PC-9 (cell line): ENCODE measurements at regions not wholly inside any gene's neighbourhood (a gene's known extent, or its start where the extent isn't known, plus 50 kb on each side); places are given as distances from the start of the nearest gene placed in this dataset.

Experiments
- BruUV-seq: library from RNA; stranded (reverse); fragments of 400-500 nt; replicated peaks from 2 replicates; lab custom pipeline; 2021; lab: Mats Ljungman, UMichigan
- CTCF ChIA-PET: fragments of 300-600 bp; sonication (Branson Sonifier 250); formaldehyde crosslinking; loops from one replicate; lab custom pipeline; 2022; ENCODE audit warnings: antibody characterized with exemption; lab: Charles Lee
- POLR2A ChIA-PET: fragments of 300-600 bp; sonication (Branson Sonifier 250); formaldehyde crosslinking; loops from one replicate; lab custom pipeline; 2022; ENCODE audit warnings: antibody characterized with exemption; ENCODE audit not compliant: unreplicated experiment; lab: Charles Lee
- DNase-seq, 2 experiments: peaks; one replicate each; pipeline versions ENCODE4 v3.0.0 to v3.0.0-alpha.2; 2015 to 2022; ENCODE audit warnings: mixed read lengths in 1 of 2
- H2AFZ ChIP-seq: fragments of 200-600 bp; sonication (generic); 2 replicates; pipeline ENCODE4 v1.8.1; 2017; ENCODE audit warnings: antibody characterized with exemption
- H3F3A ChIP-seq: fragments of 200-600 bp; sonication (generic); 2 replicates; pipeline ENCODE4 v1.8.1; 2017; ENCODE audit warnings: antibody characterized with exemption, mild to moderate bottlenecking, low read depth; ENCODE audit not compliant: insufficient read depth
- H3K27ac ChIP-seq: fragments of 200-600 bp; sonication (generic); 2 replicates; pipeline ENCODE4 v1.6.1; 2016; ENCODE audit warnings: mixed run types
- H3K27me3 ChIP-seq: fragments of 200-600 bp; sonication (generic); 2 replicates; pipeline ENCODE4 v1.6.1; 2016; ENCODE audit warnings: low read depth, mixed run types; ENCODE audit not compliant: insufficient read depth
- H3K36me3 ChIP-seq: fragments of 200-600 bp; sonication (generic); 2 replicates; pipeline ENCODE4 v1.6.1; 2016; ENCODE audit warnings: low read depth, mixed run types
- H3K4me1 ChIP-seq: fragments of 200-600 bp; sonication (generic); replicated peaks from 2 replicates; pipeline ENCODE4 v1.6.1; 2016; ENCODE audit warnings: mixed run types; ENCODE audit not compliant: insufficient read depth
- H3K4me2 ChIP-seq: fragments of 200-600 bp; sonication (generic); 2 replicates; pipeline ENCODE4 v1.6.1; 2017; ENCODE audit warnings: mixed run types
- H3K4me3 ChIP-seq: fragments of 200-600 bp; sonication (generic); 2 replicates; pipeline ENCODE4 v1.6.1; 2016; ENCODE audit warnings: mixed run types
- H3K79me2 ChIP-seq: fragments of 200-600 bp; sonication (generic); 2 replicates; pipeline ENCODE4 v1.6.1; 2017; ENCODE audit warnings: low read depth, mixed run types
- H3K9me2 ChIP-seq: fragments of 200-600 bp; sonication (generic); 2 replicates; pipeline ENCODE4 v1.8.1; 2017; ENCODE audit warnings: mild to moderate bottlenecking; ENCODE audit not compliant: insufficient read depth
- H3K9me3 ChIP-seq: fragments of 200-600 bp; sonication (generic); 2 replicates; pipeline ENCODE4 v1.8.1; 2016; ENCODE audit warnings: low read depth; ENCODE audit not compliant: insufficient read depth
- H4K20me1 ChIP-seq: fragments of 200-600 bp; sonication (generic); 2 replicates; pipeline ENCODE4 v1.8.1; 2017; ENCODE audit not compliant: insufficient read depth
- EZH2 ChIP-seq: fragments of 200-600 bp; sonication (generic); IDR thresholded peaks from 2 replicates; pipeline ENCODE4 v1.8.0; 2017; ENCODE audit warnings: antibody characterized with exemption, low read depth
- intact Hi-C: fragments of 100-400 bp; cut with micrococcal nuclease; formaldehyde crosslinking; loops from one replicate; pipeline ENCODE4 v1.10.0; 2022; ENCODE audit not compliant: unreplicated experiment
- TF ChIP-seq, protein P1 (sequence below): fragments of 200-600 bp; sonication (generic); conservative IDR thresholded peaks from 2 replicates; pipeline ENCODE4 v1.6.1; 2017; ENCODE audit warnings: mixed run types, antibody characterized with exemption, mild to moderate bottlenecking, moderate library complexity

DNA sequence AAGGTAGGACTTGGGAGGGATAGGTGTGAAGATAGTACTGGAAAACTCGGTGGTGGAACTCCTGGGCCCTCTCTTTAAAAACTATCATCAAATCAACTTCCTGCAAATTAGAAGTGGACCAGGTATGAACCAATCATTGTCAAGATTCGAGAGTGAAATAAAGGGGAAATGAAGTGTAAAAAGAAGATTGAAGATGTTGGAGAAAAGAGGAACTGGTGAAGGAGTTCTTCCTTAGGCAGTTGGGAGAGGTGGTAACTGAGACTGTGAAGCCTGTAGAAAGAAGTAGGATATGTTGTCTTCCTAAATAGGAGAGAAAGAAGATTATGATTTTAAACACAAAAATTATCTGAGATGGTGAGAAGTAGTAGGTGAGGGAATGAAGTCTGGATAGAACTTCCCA lies 212.2 kb downstream of the PPP1R2C start:
- ChIA-PET CTCF (no interaction called here), POLR2A (no interaction called here)
- Histone ChIP-seq H3K4me3 (no peak overlapping the region), H3K9me3 (no peaks in the 10 kb centered on the region), H3K36me3 (no peaks in the 10 kb centered on the region), H3K4me1 (no peaks in the 10 kb centered on the region), H4K20me1 (no peaks in the 10 kb centered on the region), H3K79me2 (no peaks in the 10 kb centered on the region), H3K27me3 (no peaks in the 10 kb centered on the region), H3K9me2 (no peaks in the 10 kb centered on the region), H3F3A (no peaks in the 10 kb centered on the region), H3K27ac (no peak overlapping the region), H2AFZ (no peak overlapping the region), H3K4me2 (no peak overlapping the region)
- TF ChIP-seq EZH2, result no peak
- TF ChIP-seq, protein P1, sequence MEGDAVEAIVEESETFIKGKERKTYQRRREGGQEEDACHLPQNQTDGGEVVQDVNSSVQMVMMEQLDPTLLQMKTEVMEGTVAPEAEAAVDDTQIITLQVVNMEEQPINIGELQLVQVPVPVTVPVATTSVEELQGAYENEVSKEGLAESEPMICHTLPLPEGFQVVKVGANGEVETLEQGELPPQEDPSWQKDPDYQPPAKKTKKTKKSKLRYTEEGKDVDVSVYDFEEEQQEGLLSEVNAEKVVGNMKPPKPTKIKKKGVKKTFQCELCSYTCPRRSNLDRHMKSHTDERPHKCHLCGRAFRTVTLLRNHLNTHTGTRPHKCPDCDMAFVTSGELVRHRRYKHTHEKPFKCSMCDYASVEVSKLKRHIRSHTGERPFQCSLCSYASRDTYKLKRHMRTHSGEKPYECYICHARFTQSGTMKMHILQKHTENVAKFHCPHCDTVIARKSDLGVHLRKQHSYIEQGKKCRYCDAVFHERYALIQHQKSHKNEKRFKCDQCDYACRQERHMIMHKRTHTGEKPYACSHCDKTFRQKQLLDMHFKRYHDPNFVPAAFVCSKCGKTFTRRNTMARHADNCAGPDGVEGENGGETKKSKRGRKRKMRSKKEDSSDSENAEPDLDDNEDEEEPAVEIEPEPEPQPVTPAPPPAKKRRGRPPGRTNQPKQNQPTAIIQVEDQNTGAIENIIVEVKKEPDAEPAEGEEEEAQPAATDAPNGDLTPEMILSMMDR, result no peak
- intact Hi-C loops, result no loop called here
- BruUV-seq, result no TSS peak
- DNase-seq, result no peak

DNA sequence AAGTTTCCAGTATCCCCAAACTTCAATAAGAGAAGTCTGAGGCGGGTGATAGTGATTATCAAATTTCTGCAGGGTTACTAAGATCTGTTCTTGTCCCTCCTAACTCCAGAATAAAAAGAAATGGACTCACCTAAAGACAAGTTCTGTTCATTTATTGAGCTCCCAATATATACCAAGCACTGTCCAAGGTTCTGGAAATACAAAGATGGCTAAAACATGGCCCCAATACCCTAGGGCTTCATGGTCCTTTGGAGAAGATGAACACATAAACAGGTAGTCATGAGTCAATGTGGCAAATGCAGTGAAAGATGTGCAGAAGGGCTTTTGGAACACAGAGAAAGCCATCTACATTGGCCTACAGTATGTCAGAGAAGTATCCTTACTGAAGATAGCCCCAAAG lies 231.2 kb downstream of the PPP1R2C start:
- BruUV-seq, result no TSS peak
- CTCF ChIA-PET, result no interaction called here
- H3K36me3 ChIP-seq, result no peaks in the 10 kb centered on the region
- no peaks in the 10 kb centered on the region for H3K9me3 ChIP-seq
- H3K79me2 ChIP-seq, result no peaks in the 10 kb centered on the region
- TF ChIP-seq, protein P1, result no peak
- no peak for TF ChIP-seq EZH2
- H3K27me3 ChIP-seq, result no peaks in the 10 kb centered on the region
- H3K27ac ChIP-seq, result no peak overlapping the region
- no peaks in the 10 kb centered on the region for H3K4me1 ChIP-seq
- DNase-seq, result no peak
- H3K9me2 ChIP-seq, result no peaks in the 10 kb centered on the region
- no peak overlapping the region for H3K4me3 ChIP-seq
- no peaks in the 10 kb centered on the region for H4K20me1 ChIP-seq
- POLR2A ChIA-PET, result no interaction called here
- intact Hi-C loops, result no loop called here
- H3F3A ChIP-seq, result no peaks in the 10 kb centered on the region
- no peak overlapping the region for H3K4me2 ChIP-seq
- no peak overlapping the region for H2AFZ ChIP-seq

DNA sequence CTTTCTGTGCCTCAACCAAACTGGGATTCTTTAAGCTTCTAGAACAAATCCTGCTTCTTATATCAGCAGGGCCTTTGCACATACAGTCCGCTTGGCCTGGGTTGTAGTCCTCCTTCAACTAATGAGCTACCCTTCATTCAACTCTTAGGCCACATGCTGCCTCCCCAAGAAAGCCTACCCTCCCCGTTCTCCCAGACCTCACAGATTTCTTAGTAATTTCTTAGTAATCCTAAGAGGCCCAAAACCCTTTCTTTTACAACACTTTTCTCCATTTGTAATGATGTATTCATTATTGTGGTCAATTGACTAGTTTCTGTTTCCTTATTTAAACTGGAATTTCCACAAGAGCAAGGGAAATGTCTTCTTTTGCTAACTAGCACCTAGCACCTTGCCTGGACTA lies 233.1 kb downstream of the PPP1R2C start:
- Histone ChIP-seq H3K4me3 (no peak overlapping the region), H3K9me3 (no peaks in the 10 kb centered on the region), H3F3A (no peaks in the 10 kb centered on the region), H3K27me3 (no peaks in the 10 kb centered on the region), H4K20me1 (no peaks in the 10 kb centered on the region), H3K36me3 (no peaks in the 10 kb centered on the region), H3K4me2 (no peak overlapping the region), H3K4me1 (no peaks in the 10 kb centered on the region), H3K27ac (no peak overlapping the region), H3K9me2 (no peaks in the 10 kb centered on the region), H2AFZ (no peak overlapping the region), H3K79me2 (no peaks in the 10 kb centered on the region)
- ChIA-PET CTCF (no interaction called here), POLR2A (no interaction called here)
- BruUV-seq, result no TSS peak
- no peak for TF ChIP-seq EZH2
- TF ChIP-seq, protein P1, result no peak
- intact Hi-C loops, result no loop called here
- DNase-seq, result no peak
